HepG2 (cell line): ENCODE measurements at regions not wholly inside any gene's neighbourhood (a gene's known extent, or its start where the extent isn't known, plus 50 kb on each side); places are given as distances from the start of the nearest gene placed in this dataset.

Experiments used
- CCAR2 ChIP-seq: fragments of 200-400 bp; formaldehyde crosslinking; optimal IDR thresholded peaks from 2 replicates; pipeline ENCODE3; 2018; ENCODE audit warnings: low read depth, mild to moderate bottlenecking, low read length, moderate library complexity
- JUN ChIP-seq: sonication (generic); formaldehyde crosslinking; IDR thresholded peaks from 2 replicates; pipeline ENCODE4 v1.4.0; 2020; ENCODE audit warnings: mild to moderate bottlenecking, missing genetic modification reagents
- ZNF180 ChIP-seq: sonication (generic); formaldehyde crosslinking; IDR thresholded peaks from 2 replicates; pipeline ENCODE4 v1.4.0; 2020; ENCODE audit warnings: low read depth, missing genetic modification reagents, borderline replicate concordance

GRCh38 chr4:151841107-151841506, 80.3 kb upstream of the GATB start:
- no peak for TF ChIP-seq ZNF180
- TF ChIP-seq CCAR2 = no peak
- no peak for TF ChIP-seq JUN (CRISPR knock-in tag)
